ENCODE measurements at regions not wholly inside any gene's neighbourhood (a gene's known extent, or its start where the extent isn't known, plus 50 kb on each side); places are given as distances from the start of the nearest gene placed in this dataset.

DNA sequence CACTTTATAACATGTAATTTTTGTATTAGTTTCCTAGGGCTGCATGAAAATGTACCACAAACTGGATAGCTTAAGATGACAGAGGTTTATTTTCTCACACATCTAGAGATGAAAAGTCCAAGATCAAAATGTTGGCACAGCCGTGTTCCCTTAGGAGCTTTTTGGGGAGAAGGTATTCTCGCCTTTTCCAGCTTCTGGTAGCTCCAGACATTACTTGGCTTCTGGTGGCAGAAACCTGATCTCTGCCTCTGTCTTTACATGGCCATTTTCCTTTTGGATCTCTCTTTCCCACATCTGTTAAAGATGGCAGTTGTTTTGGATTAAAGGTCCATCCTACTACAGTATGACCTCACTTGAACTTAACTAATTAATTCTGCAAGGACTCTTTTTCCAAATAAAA is 885.7 kb upstream of the CDH8 start:
- TF ChIP-seq CTCF (IDR thresholded peaks at IDR 0.05) (no peak), POLR2AphosphoS5 (IDR thresholded peaks at IDR 0.05) (no peak), POLR2A (IDR thresholded peaks at IDR 0.05) (no peak), EP300 (IDR thresholded peaks at IDR 0.05; ENCODE audit: low read depth) (no peak)

Measured in transverse colon (tissue), 4 donors.